Choroid plexus epithelial cell (primary cell): ENCODE measurements at regions not wholly inside any gene's neighbourhood (a gene's known extent, or its start where the extent isn't known, plus 50 kb on each side); places are given as distances from the start of the nearest gene placed in this dataset.
A peak's percentile ranks its signal among the peaks of the same experiment; 100 is the strongest.

Experiments
- DNase-seq: peaks from one replicate; pipeline ENCODE4 v3.0.0-alpha.2; 2010; ENCODE audit warnings: low read depth
- H3K4me3 ChIP-seq: 2 replicates; pipeline ENCODE4 v1.5.1; 2011; ENCODE audit warnings: low read depth, mild to moderate bottlenecking, control low read depth, low read length, moderate library complexity
- CTCF ChIP-seq: conservative IDR thresholded peaks from 2 replicates; pipeline ENCODE4 v1.5.1; 2011; ENCODE audit warnings: low read depth, mild to moderate bottlenecking, control low read depth, inconsistent platforms, low read length, moderate library complexity

GRCh38 chr16:63618896-63619485, 1502.9 kb downstream of the CDH11 start:
- no peak for TF ChIP-seq CTCF

GRCh38 chr16:63617990-63618763, 1503.7 kb downstream of the CDH11 start:
- DNase-seq = no peak
- TF ChIP-seq CTCF = no peak
- no peak overlapping the region for H3K4me3 ChIP-seq

More at GRCh38 chr16:63618896-63619485, 1502.9 kb downstream of the CDH11 start:
- DNase-seq = no peak
- no peak overlapping the region for H3K4me3 ChIP-seq

- no peak for TF ChIP-seq CTCF
- H3K4me3 ChIP-seq = peak overlapping the region; percentile 17
- no peak for DNase-seq
Measured at GRCh38 chr16:63617047-63617989, 1504.5 kb downstream of the CDH11 start.

GRCh38 chr16:63614429-63614828, 1507.4 kb downstream of the CDH11 start:
- H3K4me3 ChIP-seq = no peak overlapping the region
- no peak for TF ChIP-seq CTCF
- DNase-seq = no peak

- no peak overlapping the region for H3K4me3 ChIP-seq
- DNase-seq = peak; percentile 4
- TF ChIP-seq CTCF = no peak
Measured at GRCh38 chr16:63613701-63614100, 1508.2 kb downstream of the CDH11 start.

GRCh38 chr16:63612462-63613227, 1509.2 kb downstream of the CDH11 start:
- DNase-seq = no peak
- no peak for TF ChIP-seq CTCF
- H3K4me3 ChIP-seq = no peak overlapping the region
